ENCODE measurements at regions not wholly inside any gene's neighbourhood (a gene's known extent, or its start where the extent isn't known, plus 50 kb on each side); places are given as distances from the start of the nearest gene placed in this dataset.

GRCh38 chr10:109114579-109114978 lies 808.7 kb downstream of the XPNPEP1 start:
- no peak for TF ChIP-seq POLR2AphosphoS5 (IDR thresholded peaks at IDR 0.05; ENCODE audit: borderline replicate concordance, low read depth, low read length)
- no peak for TF ChIP-seq EZH2 (IDR thresholded peaks at IDR 0.05)
- TF ChIP-seq FOXP2 (optimal IDR thresholded peaks at IDR 0.05; ENCODE audit: control extremely low read depth, extremely low read length, insufficient read depth): no peak

All from SK-N-MC (cell line).